ENCODE measurements at regions not wholly inside any gene's neighbourhood (a gene's known extent, or its start where the extent isn't known, plus 50 kb on each side); places are given as distances from the start of the nearest gene placed in this dataset.

- H3K4me3 Mint-ChIP-seq (ENCODE audit: unreplicated experiment) = no peak overlapping the region
- ChIA-PET POLR2A (no interaction called here), CTCF (no interaction called here)
- peaks cover 16% of the 10 kb centered on the region for H3K9me3 Mint-ChIP-seq (ENCODE audit: unreplicated experiment)
- H3K27me3 Mint-ChIP-seq (ENCODE audit: insufficient read depth, unreplicated experiment) = no peaks in the 10 kb centered on the region
- no peak for DNase-seq (ENCODE audit: unreplicated experiment)
- BruUV-seq (replicated peaks) = no TSS peak
- TF ChIP-seq CTCF (IDR thresholded peaks at IDR 0.05; ENCODE audit: unreplicated experiment) = no peak
- no peak overlapping the region for H3K27ac Mint-ChIP-seq (ENCODE audit: low read depth, unreplicated experiment)
- H3K4me1 Mint-ChIP-seq (ENCODE audit: insufficient read depth, unreplicated experiment) = no peaks in the 10 kb centered on the region
- H3K36me3 Mint-ChIP-seq (ENCODE audit: insufficient read depth, unreplicated experiment) = no peaks in the 10 kb centered on the region
- intact Hi-C loops (cut with micrococcal nuclease) = no loop called here
Observed at GRCh38 chr9:7691909-7692308, 107.7 kb downstream of the DMAC1 start.

GRCh38 chr9:7690014-7690413, 109.6 kb downstream of the DMAC1 start:
- POLR2A ChIA-PET = no interaction called here
- BruUV-seq (replicated peaks) = no TSS peak
- no peak for DNase-seq (ENCODE audit: unreplicated experiment)
- no peak for TF ChIP-seq CTCF (IDR thresholded peaks at IDR 0.05; ENCODE audit: unreplicated experiment)
- Mint-ChIP-seq H3K4me3 (ENCODE audit: unreplicated experiment) (no peak overlapping the region), H3K27ac (ENCODE audit: low read depth, unreplicated experiment) (no peak overlapping the region), H3K4me1 (ENCODE audit: insufficient read depth, unreplicated experiment) (no peaks in the 10 kb centered on the region), H3K27me3 (ENCODE audit: insufficient read depth, unreplicated experiment) (no peaks in the 10 kb centered on the region), H3K9me3 (ENCODE audit: unreplicated experiment) (peaks cover 16% of the 10 kb centered on the region), H3K36me3 (ENCODE audit: insufficient read depth, unreplicated experiment) (no peaks in the 10 kb centered on the region)
- intact Hi-C loops (cut with micrococcal nuclease) = no loop called here
- CTCF ChIA-PET = interaction anchor here (1.0 kb wide), 1 partner anchor 18 kb away, joined by 3 read pairs; no protein-coding TSS in a partner anchor

- Mint-ChIP-seq H3K4me3 (ENCODE audit: unreplicated experiment) (no peak overlapping the region), H3K36me3 (ENCODE audit: insufficient read depth, unreplicated experiment) (no peaks in the 10 kb centered on the region), H3K4me1 (ENCODE audit: insufficient read depth, unreplicated experiment) (no peaks in the 10 kb centered on the region), H3K27ac (ENCODE audit: low read depth, unreplicated experiment) (no peak overlapping the region), H3K27me3 (ENCODE audit: insufficient read depth, unreplicated experiment) (no peaks in the 10 kb centered on the region), H3K9me3 (ENCODE audit: unreplicated experiment) (peaks cover 10% of the 10 kb centered on the region)
- CTCF ChIA-PET = no interaction called here
- DNase-seq (ENCODE audit: unreplicated experiment) = no peak
- POLR2A ChIA-PET = no interaction called here
- no TSS peak for BruUV-seq (replicated peaks)
- intact Hi-C loops (cut with micrococcal nuclease) = no loop called here
- no peak for TF ChIP-seq CTCF (IDR thresholded peaks at IDR 0.05; ENCODE audit: unreplicated experiment)
Observed at GRCh38 chr9:7688626-7689025, 111.0 kb downstream of the DMAC1 start.

- CTCF ChIA-PET = interaction anchor here (0.5 to 0.6 kb wide), 2 partner anchors 25 to 553 kb away, joined by 3 read pairs; no protein-coding TSS in a partner anchor
- intact Hi-C loops (cut with micrococcal nuclease) = no loop called here
- Mint-ChIP-seq H3K9me3 (ENCODE audit: unreplicated experiment) (peaks cover 10% of the 10 kb centered on the region), H3K27ac (ENCODE audit: low read depth, unreplicated experiment) (no peak overlapping the region), H3K27me3 (ENCODE audit: insufficient read depth, unreplicated experiment) (no peaks in the 10 kb centered on the region), H3K36me3 (ENCODE audit: insufficient read depth, unreplicated experiment) (no peaks in the 10 kb centered on the region), H3K4me3 (ENCODE audit: unreplicated experiment) (no peak overlapping the region), H3K4me1 (ENCODE audit: insufficient read depth, unreplicated experiment) (peaks cover 5% of the 10 kb centered on the region)
- no peak for DNase-seq (ENCODE audit: unreplicated experiment)
- TF ChIP-seq CTCF (IDR thresholded peaks at IDR 0.05; ENCODE audit: unreplicated experiment) = no peak
- BruUV-seq (replicated peaks) = no TSS peak
- POLR2A ChIA-PET = no interaction called here
Observed at GRCh38 chr9:7676609-7677156, 122.9 kb downstream of the DMAC1 start.
